Femur (tissue), 1 donor: ENCODE measurements at regions not wholly inside any gene's neighbourhood (a gene's known extent, or its start where the extent isn't known, plus 50 kb on each side); places are given as distances from the start of the nearest gene placed in this dataset.
"Not testable (repeated sequence)": the region's sequence is repeated elsewhere in the genome, so short reads cannot be mapped to it uniquely, and the experiment has no call there.

Source experiments
- DNase-seq: peaks from one replicate; pipeline ENCODE4 v3.0.0-alpha.2; 2017

DNA sequence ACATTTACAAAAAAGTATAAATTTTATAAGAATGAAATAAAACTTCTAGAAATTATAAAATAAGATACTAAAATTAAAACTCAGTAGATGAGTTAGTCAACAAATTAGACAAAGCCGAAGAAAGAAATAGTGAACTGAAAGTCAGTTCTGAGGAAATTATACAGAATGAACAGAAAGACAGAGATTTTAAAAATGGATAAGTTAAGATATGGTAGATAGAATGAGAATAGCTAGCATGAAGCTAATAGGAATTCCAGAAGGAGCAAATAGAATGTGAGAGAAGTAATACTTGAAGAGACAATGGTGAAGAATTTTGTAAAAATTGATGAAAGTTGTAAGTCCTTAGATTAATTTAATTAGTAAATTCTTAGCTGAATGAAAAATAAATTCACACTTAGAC, 430.4 kb upstream of the RUNX1 start:
- DNase-seq = no peak

DNA sequence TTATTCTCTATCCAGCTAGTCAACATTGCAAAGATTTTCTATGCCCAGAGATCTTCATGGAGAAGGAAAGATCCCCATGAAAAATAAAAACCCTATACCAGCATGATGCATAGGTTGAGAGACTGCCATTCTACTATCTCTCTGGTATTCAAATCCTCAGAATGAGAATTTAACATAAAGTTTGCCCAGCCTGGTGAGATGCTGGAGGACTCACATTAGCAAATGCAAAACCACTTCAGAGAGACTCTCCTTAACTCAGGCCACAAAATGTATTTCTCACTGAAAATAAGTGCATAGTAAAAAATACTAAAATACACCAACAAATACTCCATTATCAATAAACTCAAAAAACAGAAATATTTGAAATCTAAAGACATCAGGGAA, 430.0 kb upstream of the RUNX1 start:
- DNase-seq = no peak

DNA sequence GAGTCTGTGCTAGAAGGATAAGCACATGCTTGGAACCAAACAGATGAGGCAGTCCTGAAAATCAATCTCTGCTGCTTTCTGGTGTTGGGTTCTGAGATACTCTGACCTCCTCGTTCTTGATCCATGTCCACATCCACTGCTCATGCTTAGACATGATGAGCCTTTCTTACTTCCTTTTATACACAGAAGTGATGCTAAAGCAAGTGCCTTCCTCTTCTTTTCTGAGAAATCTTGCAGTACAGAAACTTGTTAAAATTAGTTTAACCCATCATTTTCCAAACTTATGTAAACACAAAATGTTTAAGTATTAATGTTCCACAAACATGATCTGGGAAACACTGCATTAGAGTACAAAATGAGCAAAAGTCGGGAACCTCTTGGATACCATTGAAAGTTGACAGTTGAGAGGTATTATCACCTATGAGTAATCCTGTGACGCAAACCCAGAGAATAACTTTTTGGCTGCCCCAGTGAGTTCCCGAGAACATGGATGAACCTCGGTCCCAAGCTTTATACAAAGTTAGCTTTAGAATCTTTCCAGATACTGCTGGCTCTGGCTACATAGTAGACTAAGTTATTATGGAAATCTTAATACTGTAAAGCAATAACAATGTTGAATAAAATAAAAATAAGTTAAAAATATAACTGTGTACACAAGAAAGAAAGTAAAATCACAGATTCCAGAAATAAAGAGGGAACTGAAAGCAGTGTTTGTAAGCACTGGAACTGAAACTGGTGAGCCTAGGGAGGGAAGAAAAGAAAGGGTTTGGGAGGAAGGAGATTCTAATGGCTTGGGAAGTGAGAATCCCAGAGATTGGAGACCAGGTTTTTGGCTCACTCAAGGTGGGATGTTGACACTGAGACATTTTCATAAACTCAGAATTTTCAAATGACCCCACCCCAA, 429.3 kb upstream of the RUNX1 start:
- DNase-seq = no peak

- no peak for DNase-seq
Measured at GRCh38 chr21:35477622-35478021, 428.5 kb upstream of the RUNX1 start.

- DNase-seq = no peak
Measured at GRCh38 chr21:35476621-35477395, 427.7 kb upstream of the RUNX1 start.

DNA sequence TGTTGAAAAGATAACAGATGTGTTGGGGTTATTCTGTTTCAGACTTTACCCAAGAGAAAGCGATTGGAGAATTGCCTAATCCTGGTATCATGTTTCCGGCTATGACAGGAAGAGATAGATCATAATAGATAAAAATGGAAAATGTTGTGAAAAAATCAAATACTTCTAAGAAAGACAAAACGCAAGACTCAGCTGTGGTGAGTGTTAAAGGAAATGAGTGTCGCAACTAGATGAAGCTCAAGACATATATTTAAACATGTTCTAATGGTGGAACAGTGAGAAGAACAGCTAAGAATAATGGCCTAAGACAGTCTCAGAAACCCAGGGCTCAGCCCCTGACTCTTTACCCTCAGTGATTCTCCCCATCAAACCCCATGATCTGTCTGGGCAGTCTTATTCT, 426.7 kb upstream of the RUNX1 start:
- no peak for DNase-seq

- DNase-seq = no peak
Measured at GRCh38 chr21:35475009-35475408, 425.9 kb upstream of the RUNX1 start.

- no peak for DNase-seq
Measured at GRCh38 chr21:35473496-35473895, 424.4 kb upstream of the RUNX1 start.

DNA sequence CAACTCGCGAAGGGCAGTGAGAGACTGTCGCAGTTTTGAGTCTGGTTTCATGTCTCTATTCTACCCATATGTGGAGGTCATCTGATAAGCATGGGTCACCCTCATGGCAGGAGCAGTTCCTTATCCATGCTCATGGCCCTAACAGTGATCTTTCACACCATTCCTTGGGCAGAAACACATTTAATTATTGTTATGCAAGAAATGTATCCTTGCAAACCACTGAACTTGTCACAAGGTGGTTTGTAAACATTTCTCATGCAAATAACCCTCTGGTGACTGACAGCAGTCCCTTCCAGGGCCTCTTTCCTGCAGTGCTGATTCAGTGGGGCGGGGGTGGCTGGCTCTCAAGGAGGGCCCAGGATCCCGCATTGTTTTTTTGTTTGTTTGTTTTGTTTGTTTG, 421.4 kb upstream of the RUNX1 start:
- no peak for DNase-seq

DNA sequence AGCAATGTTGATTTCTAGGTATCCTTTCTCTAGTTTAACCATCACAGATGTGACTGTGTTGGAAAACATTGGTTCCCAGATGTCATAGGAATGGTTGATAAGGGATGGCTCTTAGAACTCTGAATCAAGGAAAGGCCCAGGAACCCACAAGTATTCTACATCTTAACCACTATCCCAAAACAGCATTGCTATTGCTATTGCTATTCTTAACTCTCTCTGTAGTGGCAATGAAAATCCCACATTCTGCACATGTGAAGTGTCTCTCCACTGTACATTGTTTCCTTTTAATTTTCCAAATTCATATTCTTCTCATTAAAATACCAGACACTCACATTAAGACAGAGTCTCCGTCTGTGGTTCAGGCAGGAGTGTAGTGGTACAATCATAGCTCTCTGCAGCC, 420.4 kb upstream of the RUNX1 start:
- DNase-seq = no peak

GRCh38 chr21:35468991-35469390, 419.9 kb upstream of the RUNX1 start:
- no peak for DNase-seq

GRCh38 chr21:35467566-35467965, 418.5 kb upstream of the RUNX1 start:
- DNase-seq = no peak

- not testable (repeated sequence) for DNase-seq
Measured at GRCh38 chr21:35466681-35467080, 417.6 kb upstream of the RUNX1 start.

DNA sequence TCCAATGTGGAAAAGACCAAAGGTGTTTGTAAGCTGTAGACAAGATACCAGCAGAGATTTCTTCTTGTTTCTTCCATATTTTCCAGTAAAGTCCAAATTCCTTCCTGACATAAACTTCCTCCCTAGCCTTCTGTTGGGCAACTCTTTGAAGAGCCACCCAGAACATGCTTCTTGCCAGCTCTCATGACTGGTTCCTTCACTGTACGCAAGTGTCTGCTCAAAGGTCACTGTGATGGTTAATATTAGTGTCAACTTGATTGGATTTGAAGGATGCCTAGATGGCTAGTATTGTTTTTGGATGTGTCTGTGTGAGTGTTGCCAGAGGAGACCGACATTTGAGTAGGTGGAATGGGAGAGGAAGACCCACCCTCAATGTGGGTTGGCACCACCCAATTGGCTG, 416.6 kb upstream of the RUNX1 start:
- no peak for DNase-seq

GRCh38 chr21:35461700-35462099, 412.6 kb upstream of the RUNX1 start:
- DNase-seq = no peak

DNA sequence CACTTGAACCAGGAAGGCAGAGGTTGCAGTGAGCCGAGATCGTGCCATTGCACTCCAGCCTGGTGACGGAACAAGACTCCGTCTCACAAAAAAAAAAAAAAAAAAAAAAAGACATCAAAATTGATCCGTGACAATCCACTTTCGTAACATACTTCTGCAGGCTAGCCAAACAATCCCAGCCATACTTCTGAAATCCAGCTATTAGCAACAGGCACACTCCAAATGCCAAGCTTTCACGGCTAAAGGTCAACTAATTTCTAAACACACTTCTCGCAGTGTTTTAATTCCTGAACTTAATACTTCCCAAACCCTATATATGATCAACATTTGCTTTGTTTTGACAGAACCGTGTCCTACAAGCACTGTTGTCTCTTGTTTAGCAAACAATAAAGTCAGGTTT, 411.3 kb upstream of the RUNX1 start:
- no peak for DNase-seq

DNA sequence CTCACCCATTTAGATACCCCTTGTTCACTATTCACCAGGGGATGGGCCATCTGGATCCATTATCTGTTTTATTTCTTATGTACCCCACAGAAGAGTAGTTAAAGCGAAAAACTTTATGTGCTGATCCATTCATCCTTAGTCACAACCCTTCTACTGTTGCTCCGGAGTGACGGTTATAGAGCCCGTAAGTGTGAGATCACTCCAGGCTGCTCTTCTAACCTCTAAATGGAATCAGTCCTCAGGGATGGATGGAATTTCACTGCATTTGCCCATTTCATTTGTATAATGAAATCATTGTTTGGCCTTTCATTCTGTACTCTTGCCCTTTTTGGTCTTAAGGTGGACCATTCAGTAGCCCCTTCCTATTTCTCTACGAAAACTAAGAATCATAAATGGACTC, 409.3 kb upstream of the RUNX1 start:
- DNase-seq = no peak

- no peak for DNase-seq
Measured at GRCh38 chr21:35457097-35457804, 408.1 kb upstream of the RUNX1 start.

- no peak for DNase-seq
Measured at GRCh38 chr21:35451276-35451675, 402.2 kb upstream of the RUNX1 start.

DNA sequence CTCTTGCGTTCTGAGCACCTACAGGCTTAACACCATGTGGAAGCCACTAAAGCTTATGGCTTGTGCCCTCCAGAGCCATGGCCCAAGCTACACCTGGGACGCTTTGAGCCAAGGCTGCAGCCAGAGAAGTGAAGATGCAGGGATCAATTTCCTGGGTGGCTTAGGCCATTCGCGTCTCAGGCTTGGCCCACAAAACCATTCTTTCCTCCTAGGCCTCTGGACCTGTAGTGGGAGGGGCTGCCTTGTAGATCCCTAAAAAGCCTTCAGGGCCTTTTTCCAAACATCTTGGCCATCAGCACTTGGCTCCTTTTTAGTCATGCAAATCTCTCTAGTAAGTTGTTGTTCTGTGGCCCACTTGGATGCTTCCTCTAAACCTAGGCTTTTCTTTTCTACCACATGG, 401.7 kb upstream of the RUNX1 start:
- no peak for DNase-seq

- DNase-seq = no peak
Measured at GRCh38 chr21:35449846-35450245, 400.7 kb upstream of the RUNX1 start.

- no peak for DNase-seq
Measured at GRCh38 chr21:35448876-35449599, 399.9 kb upstream of the RUNX1 start.

- no peak for DNase-seq
Measured at GRCh38 chr21:35444391-35444790, 395.3 kb upstream of the RUNX1 start.
